ENCODE measurements at regions not wholly inside any gene's neighbourhood (a gene's known extent, or its start where the extent isn't known, plus 50 kb on each side); places are given as distances from the start of the nearest gene placed in this dataset.
"Not testable (repeated sequence)": the region's sequence is repeated elsewhere in the genome, so short reads cannot be mapped to it uniquely, and the experiment has no call there.

GRCh38 chr10:21364196-21365114 lies 161.0 kb downstream of the SKIDA1 start:
- DNase-seq (ENCODE audit: low read depth): peak; percentile 30

GRCh38 chr10:21363731-21364104 lies 161.8 kb downstream of the SKIDA1 start:
- no peak for DNase-seq (ENCODE audit: low read depth)

- DNase-seq (ENCODE audit: low read depth): no peak
Measured at GRCh38 chr10:21363092-21363730, 162.3 kb downstream of the SKIDA1 start.

DNA sequence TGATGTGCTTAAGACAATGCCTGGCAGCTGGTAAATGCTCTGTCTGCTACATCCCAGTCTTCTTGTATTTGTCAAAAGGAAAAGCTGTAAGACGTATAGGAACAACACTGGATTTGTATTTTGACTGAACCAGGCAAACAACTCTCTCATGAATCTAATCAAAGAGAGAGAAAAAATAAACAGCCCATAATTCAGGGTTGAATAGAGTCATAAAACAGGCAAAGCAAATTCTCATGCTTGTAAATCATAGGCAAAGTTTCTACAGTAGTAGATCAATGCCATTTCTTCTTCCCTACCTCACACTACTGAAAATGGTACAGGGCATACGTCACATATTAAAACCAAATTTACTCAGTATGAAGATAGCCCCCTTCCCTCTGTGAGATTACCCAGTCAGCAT lies 166.3 kb downstream of the SKIDA1 start:
- DNase-seq (ENCODE audit: low read depth): no peak

GRCh38 chr10:21355591-21356011 lies 169.9 kb downstream of the SKIDA1 start:
- DNase-seq (ENCODE audit: low read depth): no peak

GRCh38 chr10:21352886-21353285 lies 172.6 kb downstream of the SKIDA1 start:
- no peak for DNase-seq (ENCODE audit: low read depth)

GRCh38 chr10:21351594-21351993 lies 173.9 kb downstream of the SKIDA1 start:
- not testable (repeated sequence) for DNase-seq (ENCODE audit: low read depth)

GRCh38 chr10:21349912-21350286 lies 175.6 kb downstream of the SKIDA1 start:
- DNase-seq (ENCODE audit: low read depth): no peak

GRCh38 chr10:21347785-21348170 lies 177.7 kb downstream of the SKIDA1 start:
- DNase-seq (ENCODE audit: low read depth): no peak

- DNase-seq (ENCODE audit: low read depth): no peak
Measured at GRCh38 chr10:21347043-21347784, 178.3 kb downstream of the SKIDA1 start.

GRCh38 chr10:21343087-21343486 lies 182.4 kb downstream of the SKIDA1 start:
- no peak for DNase-seq (ENCODE audit: low read depth)

- not testable (repeated sequence) for DNase-seq (ENCODE audit: low read depth)
Measured at GRCh38 chr10:21342499-21342898, 183.0 kb downstream of the SKIDA1 start.

- DNase-seq (ENCODE audit: low read depth): no peak
Measured at GRCh38 chr10:21340331-21340730, 185.2 kb downstream of the SKIDA1 start.

DNA sequence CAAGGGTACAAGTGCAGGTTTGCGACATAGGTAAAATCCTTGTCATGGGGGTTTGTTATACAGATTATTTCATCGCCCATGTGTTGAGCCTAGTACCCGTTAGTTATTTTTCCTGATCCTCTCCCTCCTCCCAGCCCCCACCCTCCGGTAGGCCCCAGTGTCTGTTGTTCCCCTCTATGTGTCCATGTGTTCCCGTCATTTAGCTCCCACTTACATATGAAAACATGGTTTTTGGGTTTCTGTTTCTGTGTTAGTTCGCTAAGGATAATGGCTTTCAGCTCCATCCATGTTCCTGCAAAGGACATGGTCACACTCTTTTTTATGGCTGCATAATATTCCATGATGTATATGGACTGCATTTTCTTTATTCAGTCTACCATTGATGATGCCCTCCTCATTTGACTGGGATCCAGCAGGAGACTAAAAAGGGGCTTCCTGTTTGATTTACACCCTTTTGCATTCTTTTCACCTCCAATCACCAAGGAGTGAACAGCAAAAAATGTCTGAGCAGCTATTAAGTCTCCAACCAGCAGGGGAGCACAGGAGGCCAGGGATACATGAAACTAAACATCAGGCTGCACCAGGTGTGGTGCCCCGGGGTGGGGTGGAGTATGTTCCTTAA lies 188.2 kb downstream of the SKIDA1 start:
- no peak for DNase-seq (ENCODE audit: low read depth)

DNA sequence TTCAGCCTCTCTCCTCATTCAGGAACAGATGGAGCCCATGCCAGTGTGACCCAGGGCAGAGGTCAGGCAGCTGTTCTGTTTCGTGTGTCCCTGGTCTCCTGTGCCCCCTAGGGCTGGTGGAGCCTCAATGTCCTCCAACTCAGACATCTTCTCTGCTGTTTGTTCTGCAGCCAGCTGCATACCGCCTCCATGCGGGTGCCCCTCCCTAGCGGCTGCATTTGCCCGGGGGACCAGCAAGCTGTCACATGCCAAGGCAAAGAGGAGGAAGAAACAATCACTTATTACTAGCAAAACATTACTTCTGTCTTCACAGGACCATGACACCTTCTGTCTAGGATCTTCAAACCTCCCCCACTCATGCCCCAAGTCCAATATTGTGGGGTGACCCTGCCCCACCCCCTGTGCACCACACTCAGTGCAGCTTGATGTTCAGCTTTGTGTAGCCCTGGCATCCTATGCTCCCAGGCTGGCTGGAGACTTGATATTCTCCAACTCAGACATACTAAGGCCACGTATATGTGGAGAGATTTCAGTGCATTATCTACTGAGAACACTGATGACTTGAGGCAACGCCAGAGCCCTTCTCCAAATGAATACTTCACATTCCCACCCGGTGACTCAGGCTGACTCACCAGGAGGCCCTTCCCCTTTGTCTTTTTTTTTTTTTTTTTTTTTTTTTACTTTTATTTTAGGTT lies 188.9 kb downstream of the SKIDA1 start:
- DNase-seq (ENCODE audit: low read depth): peak; percentile 67

DNA sequence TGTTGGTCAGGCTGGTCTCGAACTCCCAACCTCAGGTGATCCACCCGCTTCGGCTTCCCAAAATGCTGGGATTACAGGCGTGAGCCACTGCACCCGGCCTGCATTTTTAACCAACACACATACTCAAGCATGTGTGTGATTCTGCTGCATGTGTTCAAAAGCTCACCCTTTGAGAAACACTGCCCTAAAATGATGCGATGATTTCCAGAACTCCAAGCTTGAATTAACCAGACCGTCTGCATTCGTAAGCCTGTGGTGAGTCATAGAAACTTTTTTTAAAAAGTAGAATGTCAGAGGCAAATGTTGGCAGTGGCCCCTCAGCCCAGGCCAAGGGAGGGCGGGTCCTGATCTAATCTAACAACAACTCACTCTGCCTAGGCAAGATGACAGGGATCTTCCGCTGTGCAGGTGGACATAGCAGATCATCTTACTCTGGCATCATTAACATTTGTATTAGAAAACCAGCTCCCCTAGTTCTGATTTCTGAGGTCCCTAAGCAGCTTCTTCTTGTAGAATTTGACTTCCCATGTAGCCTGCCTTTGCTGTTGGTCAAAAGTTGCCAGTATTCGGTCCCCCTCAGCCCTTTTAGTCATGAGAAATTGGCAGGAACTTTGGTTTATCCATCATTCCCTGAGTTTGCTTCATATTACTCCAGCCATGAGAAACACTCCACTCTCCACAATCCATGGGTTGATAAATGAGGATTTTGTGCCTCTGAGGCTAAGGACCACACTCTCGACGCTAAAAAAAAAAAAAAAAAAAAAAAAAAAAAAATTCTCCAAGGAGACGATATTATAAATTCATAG lies 190.4 kb downstream of the SKIDA1 start:
- DNase-seq (ENCODE audit: low read depth): no peak

DNA sequence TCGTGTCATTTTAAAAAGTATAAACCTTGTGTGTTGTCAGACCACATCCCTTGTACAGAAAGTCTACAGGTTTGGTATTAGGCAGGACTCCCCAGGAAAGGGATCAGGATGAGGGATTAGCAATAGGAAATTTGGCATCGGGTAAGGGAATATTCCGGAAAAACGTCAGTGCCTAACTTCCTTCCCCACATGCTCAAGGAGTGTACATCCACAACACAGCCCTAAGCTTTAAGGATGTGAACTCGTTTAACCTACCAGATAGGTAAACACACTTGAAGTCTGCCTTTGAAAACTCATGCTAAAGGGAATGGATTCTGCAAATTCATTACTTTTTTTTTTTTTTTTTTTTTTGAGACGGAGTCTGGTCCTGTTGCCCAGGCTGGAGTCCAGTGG lies 194.9 kb downstream of the SKIDA1 start:
- no peak for DNase-seq (ENCODE audit: low read depth)

DNA sequence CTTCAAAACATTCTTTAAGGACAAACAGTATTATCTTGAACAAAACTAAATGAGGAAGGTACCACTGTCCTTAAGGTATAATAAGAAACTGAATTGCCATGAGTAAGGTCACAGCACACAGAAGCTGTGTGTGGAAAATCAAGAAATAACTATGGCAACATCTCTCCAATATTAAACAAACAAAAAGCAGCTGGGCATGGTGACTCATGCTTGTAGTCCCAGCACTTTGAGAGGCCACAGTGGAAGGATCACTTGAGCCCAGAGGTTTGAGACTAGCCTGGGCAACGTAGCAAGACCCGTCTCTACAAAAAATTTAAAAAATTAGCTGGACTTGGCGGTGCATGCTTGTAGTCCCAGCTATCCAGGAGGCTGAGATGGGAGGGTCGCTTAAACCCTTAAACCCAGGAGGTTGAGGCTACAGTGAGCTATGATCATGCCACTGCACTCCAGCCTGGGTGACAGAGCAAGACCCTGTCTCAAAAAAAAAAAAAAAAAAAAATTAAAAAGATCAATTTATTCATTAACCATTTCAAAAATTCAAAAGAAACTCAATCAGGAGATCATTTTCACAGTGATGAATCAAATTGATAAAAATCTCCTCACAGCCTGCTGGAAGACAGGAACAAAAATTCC lies 195.4 kb downstream of the SKIDA1 start:
- no peak for DNase-seq (ENCODE audit: low read depth)

GRCh38 chr10:21327289-21327993 lies 198.0 kb downstream of the SKIDA1 start:
- no peak for DNase-seq (ENCODE audit: low read depth)
